Choroid plexus epithelial cell (primary cell): ENCODE measurements at regions not wholly inside any gene's neighbourhood (a gene's known extent, or its start where the extent isn't known, plus 50 kb on each side); places are given as distances from the start of the nearest gene placed in this dataset.
"Not testable (repeated sequence)": the region's sequence is repeated elsewhere in the genome, so short reads cannot be mapped to it uniquely, and the experiment has no call there.

ENCODE experiments used
- DNase-seq: peaks from one replicate; pipeline ENCODE4 v3.0.0-alpha.2; 2010; ENCODE audit warnings: low read depth
- H3K4me3 ChIP-seq: 2 replicates; pipeline ENCODE4 v1.5.1; 2011; ENCODE audit warnings: low read depth, mild to moderate bottlenecking, control low read depth, low read length, moderate library complexity
- CTCF ChIP-seq: conservative IDR thresholded peaks from 2 replicates; pipeline ENCODE4 v1.5.1; 2011; ENCODE audit warnings: low read depth, mild to moderate bottlenecking, control low read depth, inconsistent platforms, low read length, moderate library complexity

- no peak for TF ChIP-seq CTCF
- DNase-seq: no peak
- H3K4me3 ChIP-seq: no peak overlapping the region
These were observed 80.6 kb upstream of the SALL1 start for GRCh38 chr16:51231702-51232101.

DNA sequence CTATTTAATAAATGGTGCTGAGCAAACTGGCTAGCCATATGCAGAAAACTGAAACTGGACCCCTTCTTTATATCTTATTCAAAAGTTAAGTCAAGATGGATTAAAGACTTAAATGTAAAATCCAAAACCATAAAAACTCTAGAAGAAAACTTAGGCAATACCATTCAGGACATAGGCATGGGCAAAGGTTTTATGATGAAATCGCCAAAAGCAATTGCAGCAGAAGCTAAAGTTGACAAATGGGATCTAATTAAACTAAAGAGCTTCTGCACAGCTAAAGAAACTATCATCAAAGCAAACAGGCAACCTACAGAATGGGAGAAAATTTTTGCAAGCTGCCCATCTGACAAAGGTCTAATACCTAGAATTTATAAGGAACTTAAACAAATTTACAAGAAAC lies 79.0 kb upstream of the SALL1 start:
- not testable (repeated sequence) for DNase-seq, H3K4me3 ChIP-seq

DNA sequence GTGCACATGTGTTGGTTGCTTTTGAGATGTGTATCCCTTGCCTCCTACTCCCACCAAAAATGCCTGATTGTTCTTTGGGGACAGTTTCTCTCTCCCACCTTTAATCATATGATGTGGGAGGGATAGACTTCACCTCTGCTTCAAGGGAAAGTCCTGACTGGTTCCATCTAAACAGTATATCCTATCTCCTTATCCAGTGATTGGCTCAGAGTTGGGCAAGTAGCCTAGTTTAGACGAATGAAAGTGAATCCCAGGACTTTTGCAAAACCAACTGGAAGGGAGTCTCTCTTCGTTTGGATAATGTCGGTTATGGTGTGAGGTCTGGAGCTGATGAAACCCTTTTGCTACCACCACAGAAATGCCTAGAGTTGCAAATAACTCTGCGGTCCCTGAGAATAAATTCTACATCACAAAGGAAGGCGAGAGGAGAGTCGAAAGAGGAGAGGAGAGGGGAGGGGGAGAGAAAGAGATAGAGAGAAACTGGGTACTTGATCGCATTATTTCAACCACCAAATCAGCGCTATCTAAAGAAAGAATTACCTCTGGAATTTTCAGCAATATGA lies 77.1 kb upstream of the SALL1 start:
- H3K4me3 ChIP-seq: no peak overlapping the region
- DNase-seq: no peak
- TF ChIP-seq CTCF: no peak

DNA sequence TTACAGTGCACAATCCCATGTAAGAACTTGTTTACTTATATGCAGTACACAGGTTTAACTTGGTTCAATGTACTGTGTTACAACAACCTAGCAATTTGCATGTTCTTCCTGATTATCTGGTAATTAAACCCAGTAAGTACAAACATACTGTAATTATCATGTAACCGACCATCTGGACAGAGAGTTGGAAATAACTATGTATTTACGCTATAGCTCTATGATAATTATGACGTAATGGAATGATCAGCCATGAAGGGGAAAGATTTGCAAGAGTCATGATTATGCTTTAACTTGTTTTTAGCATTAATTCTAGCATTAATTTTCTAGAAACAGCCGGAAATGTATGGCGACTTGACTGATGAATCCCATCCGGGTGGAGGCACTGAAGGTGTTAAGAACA lies 74.8 kb upstream of the SALL1 start:
- no peak overlapping the region for H3K4me3 ChIP-seq
- DNase-seq: no peak
- no peak for TF ChIP-seq CTCF

DNA sequence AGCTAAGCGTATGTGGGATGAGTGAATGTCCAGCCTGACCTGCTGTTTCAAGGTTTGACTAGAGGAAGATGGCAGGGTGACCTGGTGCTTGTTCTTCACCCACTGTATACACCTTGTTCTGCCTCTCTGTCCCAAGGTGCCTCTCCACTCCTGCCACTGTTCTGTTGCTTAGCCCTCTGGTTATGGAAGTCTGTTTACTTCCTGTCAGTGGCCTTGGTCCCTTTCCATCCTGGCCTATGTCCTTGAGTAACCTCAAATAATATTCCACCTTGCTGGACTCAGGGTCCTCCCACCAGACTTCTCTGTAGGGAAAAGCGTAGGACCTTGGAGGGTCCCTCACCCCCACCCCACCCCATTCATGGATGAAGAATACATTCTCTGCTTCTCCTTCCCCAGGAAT lies 73.2 kb upstream of the SALL1 start:
- no peak for DNase-seq
- no peak overlapping the region for H3K4me3 ChIP-seq
- no peak for TF ChIP-seq CTCF

DNA sequence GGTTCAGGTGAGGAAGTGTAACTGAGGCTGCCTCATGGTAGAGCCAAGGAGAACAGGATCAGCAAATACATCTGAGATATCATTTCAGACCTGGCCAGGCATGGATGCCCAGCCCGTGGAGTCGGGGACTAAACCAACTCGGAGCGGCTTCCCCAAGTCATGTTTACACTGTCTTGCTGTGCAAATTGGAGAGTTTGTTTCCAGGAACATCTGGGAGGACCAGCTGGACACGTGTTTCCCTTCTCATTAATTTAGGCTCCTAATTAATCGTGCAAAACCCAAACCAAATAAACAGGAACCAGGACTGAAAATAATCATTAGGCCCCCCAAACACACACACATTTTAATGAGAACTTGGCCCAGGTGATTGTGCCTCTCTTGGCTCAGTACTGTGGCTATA lies 70.9 kb upstream of the SALL1 start:
- DNase-seq: no peak
- no peak for TF ChIP-seq CTCF
- no peak overlapping the region for H3K4me3 ChIP-seq

GRCh38 chr16:51211148-51211547 lies 60.1 kb upstream of the SALL1 start:
- H3K4me3 ChIP-seq: no peak overlapping the region
- TF ChIP-seq CTCF: no peak
- DNase-seq: no peak

DNA sequence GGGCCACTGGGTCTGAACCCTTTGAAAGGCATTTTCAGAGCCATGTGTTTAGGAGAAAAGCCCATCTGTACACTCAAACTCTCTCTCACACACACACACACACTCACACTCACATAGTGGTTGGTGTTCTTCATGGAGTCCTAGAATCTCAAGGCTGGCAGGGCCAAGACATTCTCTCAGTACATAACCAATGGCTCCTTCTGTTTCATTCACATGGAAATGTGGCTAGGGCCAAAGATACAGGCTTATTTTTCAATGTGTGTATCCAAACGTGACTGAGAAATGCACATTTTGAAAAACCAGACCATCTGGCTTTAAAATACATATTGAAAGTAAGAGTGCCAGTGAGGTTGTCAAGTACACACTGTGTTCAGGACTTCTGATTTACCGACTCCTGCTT lies 59.0 kb upstream of the SALL1 start:
- no peak for TF ChIP-seq CTCF
- no peak overlapping the region for H3K4me3 ChIP-seq
- no peak for DNase-seq
